Lung (tissue), 11 donors: ENCODE measurements at regions not wholly inside any gene's neighbourhood (a gene's known extent, or its start where the extent isn't known, plus 50 kb on each side); places are given as distances from the start of the nearest gene placed in this dataset.

Experiments used
- ATAC-seq: fragments of 200-7000 bp; cut with Tn5 transposase; one replicate; pipeline ENCODE4 v1.9.1; 2020; ENCODE audit warnings: moderate number of reproducible peaks; ENCODE audit not compliant: insufficient read depth, low FRiP score
- DNase-seq, 3 donors: peaks; one replicate each; pipeline ENCODE4 v3.0.0-alpha.2; 2013 to 2017
- H3K27ac ChIP-seq, 2 donors: one replicate each; pipeline ENCODE4 v1.5.1; 2013; ENCODE audit warnings: mild to moderate bottlenecking in 2 of 2, moderate library complexity in 2 of 2, control low read depth in 1 of 2, inconsistent platforms in 1 of 2, low read depth in 1 of 2, low read length in 1 of 2
- H3K27me3 ChIP-seq, 3 donors: one replicate each; pipeline ENCODE4 v1.5.1; 2013; ENCODE audit warnings: low read length in 2 of 3; ENCODE audit not compliant: control insufficient read depth in 3 of 3, insufficient read depth in 3 of 3
- H3K36me3 ChIP-seq, 4 donors: one replicate each; pipeline ENCODE4 v1.5.1; 2013; ENCODE audit warnings: low read length in 4 of 4, mild to moderate bottlenecking in 1 of 4, moderate library complexity in 1 of 4; ENCODE audit not compliant: control insufficient read depth in 4 of 4, insufficient read depth in 4 of 4
- H3K4me1 ChIP-seq, 5 donors: one replicate each; pipeline ENCODE4 v1.5.1; 2013; ENCODE audit warnings: low read length in 5 of 5, mild to moderate bottlenecking in 2 of 5, moderate library complexity in 1 of 5; ENCODE audit not compliant: control insufficient read depth in 5 of 5, insufficient read depth in 5 of 5
- H3K4me3 ChIP-seq: one replicate; pipeline ENCODE4 v1.5.1; 2013; ENCODE audit warnings: mild to moderate bottlenecking, control low read depth, moderate library complexity
- H3K9ac ChIP-seq, 2 donors: one replicate each; pipeline ENCODE4 v1.5.1; 2013; ENCODE audit warnings: low read length in 2 of 2, control low read depth in 1 of 2; ENCODE audit not compliant: insufficient read depth in 1 of 2
- H3K9me3 ChIP-seq, 4 donors: one replicate each; pipeline ENCODE4 v1.5.1; 2013; ENCODE audit warnings: low read length in 3 of 4, mild to moderate bottlenecking in 1 of 4, moderate library complexity in 1 of 4; ENCODE audit not compliant: control insufficient read depth in 4 of 4, insufficient read depth in 3 of 4
- CTCF ChIP-seq: IDR thresholded peaks from 2 replicates; pipeline ENCODE4 v1.5.1; 2012; ENCODE audit warnings: mild to moderate bottlenecking; ENCODE audit errors: control extremely low read depth, extremely low read depth
- donor health status: control.
- donor health status: control.
- donor health status: Bipolar disorder and iron deficiency.
- donor health status: healthy.
- donor health status: DM: yes; HTN: yes; CAD: no.

GRCh38 chr4:120418146-120418545 is 351.5 kb upstream of the MAD2L1 start:
- H3K27ac ChIP-seq = no peak overlapping the region
- TF ChIP-seq CTCF = no peak
- peaks cover 0 to 11% (median 0%) of the 10 kb centered on the region in 5 donors for H3K4me1 ChIP-seq
- no peak overlapping the region for H3K4me3 ChIP-seq
- peaks cover 0 to 5% (median 0%) of the 10 kb centered on the region in 4 donors for H3K9me3 ChIP-seq
- no peaks in the 10 kb centered on the region for H3K27me3 ChIP-seq
- H3K36me3 ChIP-seq = no peaks in the 10 kb centered on the region
- H3K9ac ChIP-seq = no peak overlapping the region
- DNase-seq (no peak), ATAC-seq (no peak)

GRCh38 chr4:120415896-120416295 is 349.2 kb upstream of the MAD2L1 start:
- no peaks in the 10 kb centered on the region for H3K27me3 ChIP-seq
- no peak for TF ChIP-seq CTCF
- H3K4me1 ChIP-seq = no peaks in the 10 kb centered on the region
- DNase-seq (no peak), ATAC-seq (no peak)
- H3K27ac ChIP-seq = no peak overlapping the region
- no peak overlapping the region for H3K9ac ChIP-seq
- H3K36me3 ChIP-seq = no peaks in the 10 kb centered on the region
- H3K9me3 ChIP-seq = peaks cover 0 to 5% (median 0%) of the 10 kb centered on the region in 4 donors
- H3K4me3 ChIP-seq = no peak overlapping the region

GRCh38 chr4:120406960-120407359 is 340.3 kb upstream of the MAD2L1 start:
- Histone ChIP-seq H3K4me3 (no peak overlapping the region), H3K4me1 (peaks cover 0 to 22% (median 4%) of the 10 kb centered on the region in 5 donors)

More at GRCh38 chr4:120406960-120407359, 340.3 kb upstream of the MAD2L1 start:
- H3K9ac ChIP-seq = no peak overlapping the region
- ATAC-seq = no peak
- H3K27ac ChIP-seq = no peak overlapping the region
- no peak for TF ChIP-seq CTCF
- H3K36me3 ChIP-seq = no peaks in the 10 kb centered on the region
- no peak for DNase-seq
- H3K27me3 ChIP-seq = no peaks in the 10 kb centered on the region
- peaks cover 0 to 15% (median 4%) of the 10 kb centered on the region in 4 donors for H3K9me3 ChIP-seq
